ENCODE measurements at regions not wholly inside any gene's neighbourhood (a gene's known extent, or its start where the extent isn't known, plus 50 kb on each side); places are given as distances from the start of the nearest gene placed in this dataset.

DNA sequence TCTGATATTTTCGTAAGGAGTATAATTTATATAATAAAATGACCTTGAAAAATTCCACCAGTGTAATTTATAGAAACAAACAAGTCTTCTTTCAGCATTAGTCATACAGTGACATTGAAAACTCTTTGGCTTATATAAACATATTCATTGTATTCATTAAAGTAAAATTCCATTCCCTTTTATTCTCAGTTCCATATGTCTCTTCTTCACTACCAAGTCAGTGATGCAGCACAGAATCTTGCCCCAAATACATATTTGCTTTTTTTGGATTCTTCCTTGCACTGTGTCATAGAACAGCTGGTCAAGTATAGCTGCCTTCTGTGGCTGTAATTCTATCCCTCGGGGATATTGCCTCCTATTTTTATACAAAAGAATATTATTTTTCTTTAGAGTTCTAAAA, 884.5 kb upstream of the POT1 start:
- TF ChIP-seq, protein P1, sequence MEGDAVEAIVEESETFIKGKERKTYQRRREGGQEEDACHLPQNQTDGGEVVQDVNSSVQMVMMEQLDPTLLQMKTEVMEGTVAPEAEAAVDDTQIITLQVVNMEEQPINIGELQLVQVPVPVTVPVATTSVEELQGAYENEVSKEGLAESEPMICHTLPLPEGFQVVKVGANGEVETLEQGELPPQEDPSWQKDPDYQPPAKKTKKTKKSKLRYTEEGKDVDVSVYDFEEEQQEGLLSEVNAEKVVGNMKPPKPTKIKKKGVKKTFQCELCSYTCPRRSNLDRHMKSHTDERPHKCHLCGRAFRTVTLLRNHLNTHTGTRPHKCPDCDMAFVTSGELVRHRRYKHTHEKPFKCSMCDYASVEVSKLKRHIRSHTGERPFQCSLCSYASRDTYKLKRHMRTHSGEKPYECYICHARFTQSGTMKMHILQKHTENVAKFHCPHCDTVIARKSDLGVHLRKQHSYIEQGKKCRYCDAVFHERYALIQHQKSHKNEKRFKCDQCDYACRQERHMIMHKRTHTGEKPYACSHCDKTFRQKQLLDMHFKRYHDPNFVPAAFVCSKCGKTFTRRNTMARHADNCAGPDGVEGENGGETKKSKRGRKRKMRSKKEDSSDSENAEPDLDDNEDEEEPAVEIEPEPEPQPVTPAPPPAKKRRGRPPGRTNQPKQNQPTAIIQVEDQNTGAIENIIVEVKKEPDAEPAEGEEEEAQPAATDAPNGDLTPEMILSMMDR (IDR thresholded peaks at IDR 0.05), result no peak
- TF ChIP-seq POLR2A (IDR thresholded peaks at IDR 0.05), result no peak
